ENCODE measurements at regions not wholly inside any gene's neighbourhood (a gene's known extent, or its start where the extent isn't known, plus 50 kb on each side); places are given as distances from the start of the nearest gene placed in this dataset.
"Not testable (repeated sequence)": the region's sequence is repeated elsewhere in the genome, so short reads cannot be mapped to it uniquely, and the experiment has no call there.

DNA sequence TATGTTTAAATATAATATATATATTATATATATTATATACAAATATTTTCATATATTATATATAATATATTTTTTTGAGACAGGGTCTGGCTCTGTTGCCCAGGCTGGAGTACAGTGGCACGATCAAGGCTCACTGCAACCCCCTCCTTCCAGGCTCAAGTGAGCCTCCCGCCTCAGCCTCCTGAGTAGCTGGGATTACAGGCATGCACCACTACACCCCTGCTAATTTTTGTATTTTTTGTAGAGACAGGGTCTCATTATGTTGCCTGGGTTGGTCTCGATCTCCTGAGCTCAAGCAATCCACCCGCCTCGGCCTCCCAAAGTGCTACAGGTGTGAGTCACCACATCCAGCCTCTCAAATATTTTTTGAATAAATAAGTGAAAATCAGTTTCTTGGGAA is 215.5 kb downstream of the GATA3 start:
- POLR2A ChIA-PET: no interaction called here
- Mint-ChIP-seq H3K27ac (no peak overlapping the region), H3K9me3 (no peaks in the 10 kb centered on the region), H3K27me3 (no peaks in the 10 kb centered on the region), H3K4me3 (no peak overlapping the region), H3K36me3 (no peaks in the 10 kb centered on the region), H3K4me1 (no peaks in the 10 kb centered on the region)
- DNase-seq (no peak), ATAC-seq (no peak)

- DNase-seq: no peak
- Mint-ChIP-seq H3K9me3 (peaks cover 0 to 1% (median 0%) of the 10 kb centered on the region in 9 donors), H3K27ac (no peak overlapping the region), H3K27me3 (no peaks in the 10 kb centered on the region), H3K36me3 (no peaks in the 10 kb centered on the region), H3K4me1 (no peaks in the 10 kb centered on the region), H3K4me3 (no peak overlapping the region)
- ATAC-seq: no peak
- POLR2A ChIA-PET: no interaction called here
These were observed 218.4 kb downstream of the GATA3 start for GRCh38 chr10:8272794-8273425.

DNA sequence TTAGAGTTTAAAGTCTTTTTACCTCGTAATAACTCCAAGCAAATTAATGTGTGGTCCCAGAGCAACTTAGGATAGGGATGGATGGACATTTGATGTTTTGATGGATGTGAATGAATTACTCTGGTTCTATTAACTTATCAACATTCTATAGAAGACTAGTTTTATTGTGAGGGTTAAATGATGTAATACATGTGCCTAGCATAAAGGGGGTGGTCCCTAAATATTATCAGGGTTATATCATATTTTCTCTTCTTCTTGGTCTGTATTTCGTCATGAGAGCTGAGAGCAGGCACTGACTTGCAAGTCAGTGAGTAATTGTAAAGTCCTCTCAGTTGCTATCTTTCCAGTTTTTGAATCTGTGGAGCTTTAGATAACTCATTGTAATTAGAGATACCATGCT is 219.3 kb downstream of the GATA3 start:
- Mint-ChIP-seq H3K27me3 (no peaks in the 10 kb centered on the region), H3K4me3 (no peak overlapping the region), H3K36me3 (no peaks in the 10 kb centered on the region), H3K9me3 (peaks cover 0 to 1% (median 0%) of the 10 kb centered on the region in 9 donors), H3K27ac (no peak overlapping the region), H3K4me1 (no peaks in the 10 kb centered on the region)
- no peak for DNase-seq
- no peak for ATAC-seq
- POLR2A ChIA-PET: no interaction called here

- peaks cover 0 to 1% (median 0%) of the 10 kb centered on the region in 9 donors for H3K9me3 Mint-ChIP-seq
- peaks cover 0 to 3% (median 0%) of the 10 kb centered on the region in 5 donors for H3K27me3 Mint-ChIP-seq
- H3K4me1 Mint-ChIP-seq: peaks cover 0 to 2% (median 0%) of the 10 kb centered on the region in 4 donors
- DNase-seq (no peak), ATAC-seq (no peak)
- no peaks in the 10 kb centered on the region for H3K36me3 Mint-ChIP-seq
- POLR2A ChIA-PET: no interaction called here
- no peak overlapping the region for H3K4me3 Mint-ChIP-seq
- no peak overlapping the region for H3K27ac Mint-ChIP-seq
These were observed 221.4 kb downstream of the GATA3 start for GRCh38 chr10:8275911-8276310.

DNA sequence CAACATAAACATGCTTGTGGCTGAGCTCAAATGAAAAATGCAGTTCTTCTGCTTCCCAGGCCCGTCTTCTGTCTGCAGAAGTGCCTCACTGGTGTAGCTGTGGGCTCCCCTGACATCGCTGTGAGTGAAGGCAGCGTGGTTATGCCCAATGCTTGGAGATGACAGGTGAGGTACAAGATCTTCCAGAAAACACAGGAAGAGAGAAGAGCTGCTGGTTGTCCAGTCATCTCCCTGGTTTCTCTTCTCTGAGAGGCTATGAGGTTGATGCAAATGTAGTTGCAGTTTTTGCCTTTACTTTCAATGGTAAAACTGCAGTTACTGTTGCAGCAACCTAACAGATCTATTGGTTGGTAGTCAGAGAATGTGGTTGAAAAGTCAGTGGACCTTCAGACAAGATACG is 223.6 kb downstream of the GATA3 start:
- H3K4me1 Mint-ChIP-seq: peaks cover 6 to 10% (median 7%) of the 10 kb centered on the region in 4 donors
- H3K4me3 Mint-ChIP-seq: no peak overlapping the region
- H3K27me3 Mint-ChIP-seq: peaks cover 0 to 3% (median 0%) of the 10 kb centered on the region in 5 donors
- no peaks in the 10 kb centered on the region for H3K36me3 Mint-ChIP-seq
- peaks cover 0 to 1% (median 0%) of the 10 kb centered on the region in 9 donors for H3K9me3 Mint-ChIP-seq
- H3K27ac Mint-ChIP-seq: no peak overlapping the region
- ATAC-seq: no peak
- no peak for DNase-seq
- POLR2A ChIA-PET: interaction anchor here (1.3 kb wide), 1 partner anchor 218 kb away, joined by 3 read pairs; no protein-coding TSS in a partner anchor

DNA sequence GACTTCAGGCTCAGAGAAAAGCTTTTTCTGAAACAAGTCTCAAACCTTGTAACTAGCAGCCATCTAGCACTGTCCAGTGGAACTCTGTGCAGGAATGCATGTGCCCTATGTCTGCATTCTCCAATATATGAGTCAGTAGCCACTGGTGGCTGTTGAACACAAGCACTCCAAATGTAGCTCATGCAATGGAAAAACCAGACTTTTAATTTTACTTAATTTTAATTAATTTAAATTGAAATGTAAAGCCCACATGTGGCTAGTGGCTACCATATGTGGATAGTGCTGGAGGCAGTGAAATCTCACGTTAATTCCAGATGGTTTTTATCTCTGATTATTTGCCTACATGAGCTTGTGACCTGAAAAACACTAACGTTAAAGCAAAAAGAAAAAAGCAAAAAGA is 225.1 kb downstream of the GATA3 start:
- H3K27ac Mint-ChIP-seq: peak overlapping the region in 2 of 10 donors; percentile 23 to 32
- H3K4me3 Mint-ChIP-seq: no peak overlapping the region
- ATAC-seq (no peak), DNase-seq (no peak)
- POLR2A ChIA-PET: no interaction called here
- H3K4me1 Mint-ChIP-seq: peaks cover 6 to 10% (median 9%) of the 10 kb centered on the region in 4 donors
- H3K36me3 Mint-ChIP-seq: no peaks in the 10 kb centered on the region
- H3K27me3 Mint-ChIP-seq: peaks cover 0 to 3% (median 0%) of the 10 kb centered on the region in 5 donors
- H3K9me3 Mint-ChIP-seq: peaks cover 0 to 1% (median 0%) of the 10 kb centered on the region in 9 donors

GRCh38 chr10:8280946-8281345 is 226.5 kb downstream of the GATA3 start:
- no peaks in the 10 kb centered on the region for H3K9me3 Mint-ChIP-seq
- ATAC-seq (no peak), DNase-seq (no peak)
- H3K4me3 Mint-ChIP-seq: no peak overlapping the region
- POLR2A ChIA-PET: no interaction called here
- H3K4me1 Mint-ChIP-seq: peaks cover 6 to 11% (median 9%) of the 10 kb centered on the region in 4 donors
- no peak overlapping the region for H3K27ac Mint-ChIP-seq
- H3K36me3 Mint-ChIP-seq: no peaks in the 10 kb centered on the region
- peaks cover 0 to 3% (median 0%) of the 10 kb centered on the region in 5 donors for H3K27me3 Mint-ChIP-seq

DNA sequence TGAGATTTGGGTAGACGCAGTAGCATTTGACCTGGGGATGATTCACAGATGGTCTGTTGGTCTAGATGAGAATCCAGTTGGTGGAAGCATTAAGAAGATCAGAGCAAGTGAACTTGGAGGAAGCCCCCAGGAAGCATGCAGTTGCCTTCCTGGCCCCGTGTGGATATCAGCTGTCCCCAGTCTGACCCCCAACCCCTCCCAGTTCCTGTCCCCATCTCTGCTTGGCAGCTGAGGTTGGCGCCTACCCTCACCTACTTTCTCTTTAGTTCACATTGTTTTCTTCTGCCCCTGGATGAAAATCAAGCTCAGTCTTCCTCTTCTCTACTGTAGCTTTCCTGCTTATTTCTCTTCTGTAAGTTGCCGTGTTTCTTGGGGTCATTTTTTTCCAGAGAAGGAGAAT is 227.9 kb downstream of the GATA3 start:
- H3K27ac Mint-ChIP-seq: no peak overlapping the region
- POLR2A ChIA-PET: no interaction called here
- ATAC-seq: no peak

DNA sequence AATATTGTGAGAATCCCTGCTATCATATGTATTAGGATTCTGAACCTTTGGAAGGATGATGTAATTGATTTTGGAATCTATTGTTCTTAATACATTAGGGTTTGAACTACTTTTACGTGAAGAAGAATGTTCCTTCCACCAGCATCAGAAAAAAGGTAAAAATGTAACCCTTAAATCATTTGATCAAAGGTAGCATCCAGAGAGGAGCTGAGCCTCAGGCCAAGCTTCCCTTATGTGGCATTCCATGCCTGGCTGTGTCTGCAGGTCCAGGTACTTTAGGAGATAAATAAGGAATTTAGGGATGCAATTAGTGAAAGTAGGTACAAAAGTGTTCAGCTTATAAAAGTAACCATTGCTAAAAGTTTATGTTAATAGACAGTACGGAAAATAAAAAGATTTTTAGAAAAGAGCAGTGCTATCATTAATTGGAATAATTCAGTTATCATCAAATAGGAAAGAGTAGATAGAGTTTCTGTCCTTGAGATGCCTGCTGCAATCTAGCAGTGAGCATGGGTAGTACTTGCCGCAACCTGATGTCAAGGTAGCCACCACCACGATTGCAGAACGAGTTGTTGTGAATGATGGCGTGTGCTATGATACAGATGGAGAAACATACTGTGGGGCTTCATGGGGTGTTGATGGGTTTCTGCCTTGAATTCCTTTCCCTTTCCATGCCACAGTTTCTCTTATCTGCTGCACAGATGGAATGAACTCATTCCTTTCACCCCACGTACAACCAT is 228.8 kb downstream of the GATA3 start:
- ATAC-seq: no peak
- Mint-ChIP-seq H3K27ac (no peak overlapping the region), H3K36me3 (no peaks in the 10 kb centered on the region), H3K4me3 (no peak overlapping the region), H3K27me3 (peaks cover 0 to 3% (median 0%) of the 10 kb centered on the region in 5 donors), H3K4me1 (peaks cover 6 to 11% (median 9%) of the 10 kb centered on the region in 4 donors), H3K9me3 (no peaks in the 10 kb centered on the region)
- POLR2A ChIA-PET: no interaction called here
- DNase-seq: no peak

More for the DNA sequence above, 227.9 kb downstream of the GATA3 start:
- H3K27me3 Mint-ChIP-seq: peaks cover 0 to 3% (median 0%) of the 10 kb centered on the region in 5 donors
- no peaks in the 10 kb centered on the region for H3K9me3 Mint-ChIP-seq
- H3K4me1 Mint-ChIP-seq: peaks cover 6 to 11% (median 9%) of the 10 kb centered on the region in 4 donors
- H3K36me3 Mint-ChIP-seq: no peaks in the 10 kb centered on the region
- H3K4me3 Mint-ChIP-seq: no peak overlapping the region
- DNase-seq: no peak

- DNase-seq (no peak), ATAC-seq (no peak)
- H3K27me3 Mint-ChIP-seq: peaks cover 0 to 3% (median 0%) of the 10 kb centered on the region in 5 donors
- no peak overlapping the region for H3K27ac Mint-ChIP-seq
- H3K4me1 Mint-ChIP-seq: peaks cover 6 to 11% (median 9%) of the 10 kb centered on the region in 4 donors
- no peak overlapping the region for H3K4me3 Mint-ChIP-seq
- POLR2A ChIA-PET: no interaction called here
- no peaks in the 10 kb centered on the region for H3K36me3 Mint-ChIP-seq
- no peaks in the 10 kb centered on the region for H3K9me3 Mint-ChIP-seq
These were observed 229.5 kb downstream of the GATA3 start for GRCh38 chr10:8283986-8284385.

- H3K27ac Mint-ChIP-seq, H3K4me3 Mint-ChIP-seq, DNase-seq, POLR2A ChIA-PET, H3K36me3 Mint-ChIP-seq, H3K9me3 Mint-ChIP-seq, H3K27me3 Mint-ChIP-seq, ATAC-seq: not testable (repeated sequence)
- peaks cover 6 to 15% (median 9%) of the 10 kb centered on the region in 4 donors for H3K4me1 Mint-ChIP-seq
These were observed 231.5 kb downstream of the GATA3 start for GRCh38 chr10:8285970-8286369.

DNA sequence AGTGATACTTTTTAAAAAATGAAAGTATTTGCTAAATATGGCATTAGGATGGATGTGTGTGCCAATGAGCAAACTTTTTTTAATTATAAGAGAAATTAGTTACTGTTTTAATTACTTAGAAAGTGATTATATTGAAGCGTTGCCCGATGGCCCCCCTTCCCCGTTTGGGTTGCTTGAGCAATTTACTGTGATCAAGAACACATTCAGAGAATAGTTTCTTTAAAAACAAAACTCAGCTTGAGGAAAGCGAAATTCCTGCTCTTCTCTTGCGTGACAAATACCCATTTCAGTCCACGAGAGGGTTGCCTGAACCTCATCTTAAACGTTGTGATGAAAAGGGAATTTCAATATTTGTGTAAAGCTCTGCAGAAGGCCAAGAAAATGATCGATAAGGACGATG is 234.1 kb downstream of the GATA3 start:
- H3K36me3 Mint-ChIP-seq: no peaks in the 10 kb centered on the region
- POLR2A ChIA-PET: interaction anchor here (1.1 kb wide), 1 partner anchor 52 kb away, joined by 9 read pairs; no protein-coding TSS in a partner anchor
- ATAC-seq (no peak), DNase-seq (no peak)
- no peak overlapping the region for H3K27ac Mint-ChIP-seq
- no peak overlapping the region for H3K4me3 Mint-ChIP-seq
- H3K27me3 Mint-ChIP-seq: peaks cover 0 to 2% (median 0%) of the 10 kb centered on the region in 5 donors
- H3K9me3 Mint-ChIP-seq: no peaks in the 10 kb centered on the region
- H3K4me1 Mint-ChIP-seq: peaks cover 0 to 10% (median 0%) of the 10 kb centered on the region in 4 donors

GRCh38 chr10:8289186-8289924 is 234.9 kb downstream of the GATA3 start:
- H3K27ac Mint-ChIP-seq: peak overlapping the region in 1 of 10 donors; percentile 89
- DNase-seq (no peak), ATAC-seq (no peak)
- H3K27me3 Mint-ChIP-seq: peaks cover 0 to 2% (median 0%) of the 10 kb centered on the region in 5 donors
- H3K9me3 Mint-ChIP-seq: no peaks in the 10 kb centered on the region
- POLR2A ChIA-PET: interaction anchor here (1.1 to 1.2 kb wide), 2 partner anchors 51 to 53 kb away, joined by 3 to 9 read pairs; no protein-coding TSS in a partner anchor
- no peak overlapping the region for H3K4me3 Mint-ChIP-seq
- no peaks in the 10 kb centered on the region for H3K36me3 Mint-ChIP-seq
- peaks cover 0 to 8% (median 2%) of the 10 kb centered on the region in 4 donors for H3K4me1 Mint-ChIP-seq

Data from naive thymus-derived CD8-positive, alpha-beta T cell (primary cell).